ENCODE measurements at regions not wholly inside any gene's neighbourhood (a gene's known extent, or its start where the extent isn't known, plus 50 kb on each side); places are given as distances from the start of the nearest gene placed in this dataset.
"Not testable (repeated sequence)": the region's sequence is repeated elsewhere in the genome, so short reads cannot be mapped to it uniquely, and the experiment has no call there.

DNA sequence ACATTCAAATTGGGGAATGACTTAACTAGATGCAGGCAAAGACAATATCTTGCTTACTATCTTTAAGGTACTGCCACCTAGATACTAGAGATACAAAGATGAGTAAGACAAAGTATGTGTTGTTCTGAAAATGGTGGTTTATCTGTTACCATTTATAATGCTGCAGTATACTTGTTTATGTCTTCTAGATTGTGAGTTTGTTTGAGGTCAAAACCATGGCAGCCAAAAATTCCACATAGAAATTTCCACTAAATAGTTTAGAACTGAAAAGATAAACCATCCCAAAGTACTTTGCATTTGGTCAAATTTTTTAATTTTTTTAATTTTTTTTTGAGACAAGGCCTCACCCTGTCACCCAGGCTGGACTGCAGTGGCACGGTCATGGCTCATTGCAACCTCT lies 150.8 kb downstream of the SOX4 start:
- Mint-ChIP-seq H3K4me1 (no peaks in the 10 kb centered on the region), H3K9me3 (no peaks in the 10 kb centered on the region), H3K36me3 (no peaks in the 10 kb centered on the region), H3K4me3 (no peak overlapping the region), H3K27ac (no peak overlapping the region), H3K27me3 (peaks cover 1% of the 10 kb centered on the region)
- DNase-seq (ENCODE audit: low spot score in 2 of 2) (no peak), ATAC-seq (ENCODE audit: low read depth) (no peak)

GRCh38 chr6:21745543-21746337 lies 152.2 kb downstream of the SOX4 start:
- Mint-ChIP-seq H3K27ac (no peak overlapping the region), H3K4me1 (no peaks in the 10 kb centered on the region), H3K4me3 (no peak overlapping the region), H3K36me3 (no peaks in the 10 kb centered on the region), H3K9me3 (no peaks in the 10 kb centered on the region), H3K27me3 (no peaks in the 10 kb centered on the region)
- no peak for ATAC-seq (ENCODE audit: low read depth)
- no peak for DNase-seq (ENCODE audit: low spot score in 2 of 2)

GRCh38 chr6:21747441-21747840 lies 153.9 kb downstream of the SOX4 start:
- Mint-ChIP-seq H3K27ac (no peak overlapping the region), H3K9me3 (no peaks in the 10 kb centered on the region), H3K36me3 (no peaks in the 10 kb centered on the region), H3K4me1 (no peaks in the 10 kb centered on the region), H3K4me3 (no peak overlapping the region), H3K27me3 (no peaks in the 10 kb centered on the region)
- DNase-seq (ENCODE audit: low spot score in 2 of 2) (no peak), ATAC-seq (ENCODE audit: low read depth) (no peak)

GRCh38 chr6:21748343-21749056 lies 154.9 kb downstream of the SOX4 start:
- ATAC-seq (ENCODE audit: low read depth): no peak
- no peak for DNase-seq (ENCODE audit: low spot score in 2 of 2)
- Mint-ChIP-seq H3K4me1 (no peaks in the 10 kb centered on the region), H3K27me3 (peaks cover 2% of the 10 kb centered on the region), H3K4me3 (no peak overlapping the region), H3K9me3 (no peaks in the 10 kb centered on the region), H3K27ac (no peak overlapping the region), H3K36me3 (no peaks in the 10 kb centered on the region)

DNA sequence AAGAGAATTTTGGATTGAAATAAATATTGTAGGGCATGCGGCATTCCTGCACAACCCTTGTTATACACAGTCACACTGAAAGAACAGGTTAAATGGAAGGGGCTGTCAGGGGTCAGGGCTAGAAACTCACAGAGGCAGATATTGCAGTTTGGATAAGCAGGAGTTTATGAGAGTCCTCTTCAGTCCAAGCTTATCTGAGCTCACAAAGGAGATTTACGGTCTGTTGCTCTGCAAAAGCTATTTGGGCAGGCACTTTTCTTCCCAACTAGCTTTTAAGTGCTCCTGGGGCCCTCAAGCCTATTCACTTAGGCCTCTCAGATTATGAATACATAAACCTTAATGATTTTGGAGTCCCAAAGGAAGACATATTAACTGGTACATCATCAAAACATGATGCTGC lies 156.2 kb downstream of the SOX4 start:
- Mint-ChIP-seq H3K36me3 (no peaks in the 10 kb centered on the region), H3K4me3 (no peak overlapping the region), H3K4me1 (no peaks in the 10 kb centered on the region), H3K9me3 (no peaks in the 10 kb centered on the region), H3K27me3 (peaks cover 2% of the 10 kb centered on the region), H3K27ac (no peak overlapping the region)
- ATAC-seq (ENCODE audit: low read depth) (no peak), DNase-seq (ENCODE audit: low spot score in 2 of 2) (no peak)

GRCh38 chr6:21750575-21750974 lies 157.0 kb downstream of the SOX4 start:
- H3K27me3 Mint-ChIP-seq: peaks cover 2% of the 10 kb centered on the region
- no peaks in the 10 kb centered on the region for H3K36me3 Mint-ChIP-seq
- ATAC-seq (ENCODE audit: low read depth): no peak

DNA sequence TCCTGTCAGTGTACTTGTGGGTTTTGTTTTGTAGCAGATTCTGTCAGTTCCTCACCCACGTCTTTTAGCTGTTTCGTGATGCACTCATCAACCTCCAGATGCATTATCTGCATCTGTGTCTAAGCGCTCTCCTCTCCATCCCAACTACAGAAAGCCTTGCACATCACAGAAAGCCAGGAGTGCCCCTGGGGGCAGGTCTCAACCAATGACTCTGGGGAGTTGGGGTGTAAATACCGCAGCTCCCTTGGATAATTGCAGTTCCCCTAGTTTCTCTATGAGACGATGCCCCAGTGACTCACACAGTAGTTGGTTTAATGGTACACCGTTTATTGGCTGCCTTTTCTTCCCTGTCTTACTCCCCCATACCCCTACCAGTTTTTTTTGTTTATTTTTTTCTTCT lies 158.1 kb downstream of the SOX4 start:
- no peaks in the 10 kb centered on the region for H3K36me3 Mint-ChIP-seq
- H3K27ac Mint-ChIP-seq: no peak overlapping the region
- H3K4me3 Mint-ChIP-seq: no peak overlapping the region
- ATAC-seq (ENCODE audit: low read depth): no peak
- H3K9me3 Mint-ChIP-seq: no peaks in the 10 kb centered on the region
- no peaks in the 10 kb centered on the region for H3K4me1 Mint-ChIP-seq
- H3K27me3 Mint-ChIP-seq: peaks cover 2% of the 10 kb centered on the region
- no peak for DNase-seq (ENCODE audit: low spot score in 2 of 2)

More at GRCh38 chr6:21750575-21750974, 157.0 kb downstream of the SOX4 start:
- Mint-ChIP-seq H3K9me3 (no peaks in the 10 kb centered on the region), H3K4me1 (no peaks in the 10 kb centered on the region), H3K27ac (no peak overlapping the region), H3K4me3 (no peak overlapping the region)
- no peak for DNase-seq (ENCODE audit: low spot score in 2 of 2)

GRCh38 chr6:21752054-21752811 lies 158.7 kb downstream of the SOX4 start:
- Mint-ChIP-seq H3K36me3 (no peaks in the 10 kb centered on the region), H3K4me1 (no peaks in the 10 kb centered on the region), H3K4me3 (no peak overlapping the region), H3K9me3 (no peaks in the 10 kb centered on the region), H3K27ac (no peak overlapping the region), H3K27me3 (peaks cover 3% of the 10 kb centered on the region)
- ATAC-seq (ENCODE audit: low read depth) (no peak), DNase-seq (ENCODE audit: low spot score in 2 of 2) (no peak)

DNA sequence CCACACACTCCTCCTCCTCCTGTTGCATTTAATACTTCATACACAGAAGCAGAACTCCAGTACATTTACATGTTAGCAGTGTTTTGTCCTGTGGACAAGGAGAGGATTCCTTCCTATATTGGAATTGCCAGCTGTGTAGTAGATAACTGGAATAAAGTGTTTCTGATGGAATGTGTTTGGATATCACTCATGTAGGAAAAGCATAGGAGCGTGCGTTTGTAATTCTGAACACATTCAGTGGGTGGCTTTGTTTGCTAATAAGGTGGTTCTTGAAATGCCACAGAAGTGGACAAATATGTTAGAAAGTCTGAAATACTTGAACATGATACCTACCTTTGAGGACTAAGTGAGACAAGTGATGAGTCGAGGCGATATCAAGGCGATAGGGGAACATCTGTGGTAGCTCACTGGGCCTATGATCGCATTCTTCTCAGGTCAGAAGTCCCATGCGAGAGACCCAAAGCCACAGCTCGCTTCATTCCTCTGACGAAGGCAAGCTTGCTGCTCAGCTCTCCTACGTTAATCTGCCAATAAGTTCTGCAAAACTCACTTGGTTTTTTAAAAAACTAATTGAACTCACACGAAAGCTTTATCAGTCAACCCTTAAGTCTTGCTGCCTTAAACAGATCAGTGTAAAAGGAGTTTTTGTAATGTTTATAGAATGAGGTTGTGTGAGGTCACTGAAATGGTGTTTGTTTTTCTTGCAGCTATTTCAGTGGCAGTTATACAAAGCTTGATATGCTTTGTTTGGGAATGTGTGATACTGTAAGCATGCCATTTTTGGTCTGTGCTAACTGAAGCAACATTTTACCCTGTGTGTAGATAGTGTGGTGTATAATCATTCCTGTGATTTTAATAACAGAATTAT lies 159.9 kb downstream of the SOX4 start:
- Mint-ChIP-seq H3K4me1 (no peaks in the 10 kb centered on the region), H3K27ac (no peak overlapping the region), H3K27me3 (peaks cover 4% of the 10 kb centered on the region), H3K4me3 (no peak overlapping the region), H3K36me3 (no peaks in the 10 kb centered on the region), H3K9me3 (no peaks in the 10 kb centered on the region)
- ATAC-seq (ENCODE audit: low read depth): no peak
- no peak for DNase-seq (ENCODE audit: low spot score in 2 of 2)

GRCh38 chr6:21754891-21755290 lies 161.3 kb downstream of the SOX4 start:
- DNase-seq (ENCODE audit: low spot score in 2 of 2) (no peak), ATAC-seq (ENCODE audit: low read depth) (no peak)
- no peaks in the 10 kb centered on the region for H3K9me3 Mint-ChIP-seq
- H3K27ac Mint-ChIP-seq: no peak overlapping the region
- H3K27me3 Mint-ChIP-seq: peaks cover 4% of the 10 kb centered on the region
- H3K4me1 Mint-ChIP-seq: no peaks in the 10 kb centered on the region
- H3K4me3 Mint-ChIP-seq: no peak overlapping the region
- no peaks in the 10 kb centered on the region for H3K36me3 Mint-ChIP-seq

- no peak for ATAC-seq (ENCODE audit: low read depth)
- H3K36me3 Mint-ChIP-seq: no peaks in the 10 kb centered on the region
Observed at GRCh38 chr6:21756487-21756886, 162.9 kb downstream of the SOX4 start.

GRCh38 chr6:21757392-21757791 lies 163.8 kb downstream of the SOX4 start:
- H3K36me3 Mint-ChIP-seq; H3K27ac Mint-ChIP-seq; ATAC-seq (ENCODE audit: low read depth); H3K4me1 Mint-ChIP-seq; H3K27me3 Mint-ChIP-seq; H3K4me3 Mint-ChIP-seq; H3K9me3 Mint-ChIP-seq; DNase-seq (ENCODE audit: low spot score in 2 of 2): not testable (repeated sequence)

More at GRCh38 chr6:21756487-21756886, 162.9 kb downstream of the SOX4 start:
- Mint-ChIP-seq H3K4me1 (no peaks in the 10 kb centered on the region), H3K4me3 (no peak overlapping the region), H3K27me3 (peaks cover 4% of the 10 kb centered on the region), H3K27ac (no peak overlapping the region), H3K9me3 (no peaks in the 10 kb centered on the region)
- no peak for DNase-seq (ENCODE audit: low spot score in 2 of 2)

DNA sequence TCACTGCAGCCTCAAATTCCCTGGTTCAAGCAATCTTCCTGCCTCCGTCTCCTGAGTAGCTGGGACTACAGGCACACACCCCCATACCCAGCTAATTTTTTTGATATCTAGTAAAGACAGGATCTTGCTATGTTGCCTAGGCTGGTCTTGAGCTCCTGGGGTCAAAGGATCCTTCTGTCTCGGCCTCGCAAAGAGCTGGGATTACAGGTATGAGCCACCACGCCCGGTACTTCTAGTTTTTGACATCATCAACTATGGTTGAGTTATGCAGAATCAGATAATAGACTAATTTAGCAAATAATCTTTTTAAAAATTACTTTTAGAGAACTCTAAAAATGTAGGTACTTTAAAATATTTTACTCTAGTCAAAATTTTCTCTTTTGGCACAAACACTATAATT lies 166.2 kb downstream of the SOX4 start:
- Mint-ChIP-seq H3K27me3 (peaks cover 2% of the 10 kb centered on the region), H3K4me3 (no peak overlapping the region), H3K9me3 (no peaks in the 10 kb centered on the region), H3K27ac (no peak overlapping the region), H3K36me3 (no peaks in the 10 kb centered on the region), H3K4me1 (no peaks in the 10 kb centered on the region)
- DNase-seq (ENCODE audit: low spot score in 2 of 2) (no peak), ATAC-seq (ENCODE audit: low read depth) (no peak)

Data from memory B cell (primary cell).